Naive thymus-derived CD4-positive, alpha-beta T cell (primary cell): ENCODE measurements at regions not wholly inside any gene's neighbourhood (a gene's known extent, or its start where the extent isn't known, plus 50 kb on each side); places are given as distances from the start of the nearest gene placed in this dataset.

Source experiments
- ATAC-seq: fragments of 150-1000 bp; cut with Tn5 transposase; 2 replicates; pipeline ENCODE4 v1.10.0; 2021; ENCODE audit warnings: mild to moderate bottlenecking, moderate library complexity
- CTCF ChIA-PET: fragments of 350-600 bp; sonication (Branson Sonifier 250); formaldehyde crosslinking; loops from one replicate; lab custom pipeline; 2021; ENCODE audit warnings: antibody characterized with exemption; lab: Charles Lee
- POLR2A ChIA-PET: fragments of 350-600 bp; sonication (Branson Sonifier 250); formaldehyde crosslinking; loops from one replicate; lab custom pipeline; 2021; ENCODE audit warnings: antibody characterized with exemption, inconsistent platforms; lab: Charles Lee
- DNase-seq, 9 donors: peaks; one replicate each; pipeline versions ENCODE4 v3.0.0 to v3.0.0-alpha.2; 2020 to 2022; ENCODE audit warnings: mixed read lengths in 1 of 9
- H3K27ac ChIP-seq: one replicate; pipeline ENCODE4 v1.7.0; 2013; ENCODE audit warnings: mild to moderate bottlenecking, low read depth, low read length, moderate library complexity
- H3K27me3 ChIP-seq, 2 donors: one replicate each; pipeline ENCODE4 v1.7.0; 2013; ENCODE audit warnings: low read length in 2 of 2, mild to moderate bottlenecking in 2 of 2, moderate library complexity in 2 of 2; ENCODE audit not compliant: control insufficient read depth in 2 of 2, insufficient read depth in 2 of 2
- H3K36me3 ChIP-seq, 3 experiments: 1 replicate in 2 of 3; 2 replicates in 1 of 3; pipeline ENCODE4 v1.7.0; 2013; ENCODE audit warnings: low read length in 3 of 3, mild to moderate bottlenecking in 3 of 3, moderate library complexity in 1 of 3; ENCODE audit not compliant: insufficient read depth in 3 of 3, control insufficient read depth in 2 of 3
- H3K4me1 ChIP-seq, 2 donors: one replicate each; pipeline ENCODE4 v1.7.0; 2013; ENCODE audit warnings: low read length in 2 of 2, mild to moderate bottlenecking in 2 of 2, moderate library complexity in 1 of 2; ENCODE audit not compliant: control insufficient read depth in 2 of 2, insufficient read depth in 2 of 2
- H3K4me3 ChIP-seq: 2 replicates; pipeline ENCODE4 v1.7.0; 2013; ENCODE audit warnings: mild to moderate bottlenecking, low read length
- H3K9me3 ChIP-seq, 3 experiments: 1 replicate in 2 of 3; 2 replicates in 1 of 3; pipeline ENCODE4 v1.7.0; 2013; ENCODE audit warnings: low read length in 3 of 3; ENCODE audit not compliant: control insufficient read depth in 2 of 3
- H3K27ac Mint-ChIP-seq, 9 donors: one replicate each; pipeline ENCODE4 v1.8.0; 2020 to 2022; ENCODE audit warnings: mixed read lengths in 9 of 9, mild to moderate bottlenecking in 8 of 9, moderate library complexity in 5 of 9, inconsistent platforms in 2 of 9
- H3K27me3 Mint-ChIP-seq, 5 donors: one replicate each; pipeline ENCODE4 v1.8.0; 2021 to 2022; ENCODE audit warnings: mixed read lengths in 5 of 5, mild to moderate bottlenecking in 1 of 5
- H3K36me3 Mint-ChIP-seq, 5 donors: one replicate each; pipeline ENCODE4 v1.8.0; 2020 to 2022; ENCODE audit warnings: mixed read lengths in 5 of 5, mild to moderate bottlenecking in 3 of 5, inconsistent platforms in 1 of 5
- H3K4me1 Mint-ChIP-seq, 7 donors: one replicate each; pipeline ENCODE4 v1.8.0; 2020 to 2022; ENCODE audit warnings: mixed read lengths in 7 of 7, mild to moderate bottlenecking in 3 of 7, inconsistent platforms in 1 of 7
- H3K4me3 Mint-ChIP-seq, 10 donors: one replicate each; pipeline ENCODE4 v1.8.0; 2020 to 2022; ENCODE audit warnings: mild to moderate bottlenecking in 10 of 10, mixed read lengths in 10 of 10, moderate library complexity in 6 of 10, inconsistent platforms in 2 of 10
- H3K9me3 Mint-ChIP-seq, 11 donors: one replicate each; pipeline ENCODE4 v1.8.0; 2020 to 2022; ENCODE audit warnings: mixed read lengths in 11 of 11, mild to moderate bottlenecking in 4 of 11, inconsistent platforms in 1 of 11, moderate library complexity in 1 of 11
- intact Hi-C, 2 donors: fragments of 100-400 bp; cut with micrococcal nuclease; formaldehyde crosslinking; loops; one replicate each; pipeline ENCODE4 v1.15.1; 2023

GRCh38 chr9:99350461-99350860 is 128.4 kb downstream of the SEC61B start:
- Mint-ChIP-seq H3K36me3 (no peaks in the 10 kb centered on the region), H3K4me1 (peaks cover 0 to 3% (median 0%) of the 10 kb centered on the region in 7 donors), H3K27ac (no peak overlapping the region), H3K4me3 (no peak overlapping the region), H3K27me3 (peaks cover 0 to 15% (median 5%) of the 10 kb centered on the region in 5 donors), H3K9me3 (peaks cover 0 to 2% (median 0%) of the 10 kb centered on the region in 11 donors)
- POLR2A ChIA-PET, result no interaction called here
- DNase-seq, result no peak
- intact Hi-C loops, result no loop called here
- Histone ChIP-seq H3K27ac (no peak overlapping the region), H3K36me3 (no peaks in the 10 kb centered on the region), H3K27me3 (peaks cover 0 to 2% of the 10 kb centered on the region in 2 donors), H3K4me1 (no peaks in the 10 kb centered on the region), H3K4me3 (no peak overlapping the region), H3K9me3 (no peaks in the 10 kb centered on the region)
- CTCF ChIA-PET, result interaction anchor here (0.7 kb wide), 1 partner anchor 34 kb away, joined by 4 read pairs; no protein-coding TSS in a partner anchor
- ATAC-seq, result no peak

DNA sequence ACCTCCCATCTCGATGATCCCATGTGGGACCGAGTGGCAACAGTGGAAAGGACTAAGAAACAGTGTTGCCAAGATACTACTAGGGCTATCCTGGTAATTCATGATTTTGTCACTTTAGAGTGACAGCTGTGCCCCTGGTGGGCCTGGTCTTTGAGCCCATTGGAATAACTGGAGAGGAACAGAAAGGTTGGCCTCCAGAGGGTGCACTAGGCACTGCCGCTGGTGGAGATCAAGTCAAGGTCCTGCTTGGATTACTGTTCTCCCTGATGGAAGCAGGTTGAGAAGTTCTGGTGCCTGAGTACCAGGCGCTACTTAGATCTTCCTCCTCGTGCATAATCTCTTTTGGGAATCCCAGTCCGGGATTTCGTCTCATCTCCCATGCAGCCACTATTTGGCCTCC is 129.6 kb downstream of the SEC61B start:
- peaks cover 0 to 3% (median 0%) of the 10 kb centered on the region in 7 donors for H3K4me1 Mint-ChIP-seq
- H3K4me1 ChIP-seq, result no peaks in the 10 kb centered on the region
- POLR2A ChIA-PET, result no interaction called here
- H3K9me3 ChIP-seq, result no peaks in the 10 kb centered on the region
- H3K4me3 Mint-ChIP-seq, result no peak overlapping the region
- peaks cover 0 to 4% (median 0%) of the 10 kb centered on the region in 11 donors for H3K9me3 Mint-ChIP-seq
- no peak overlapping the region for H3K27ac ChIP-seq
- peaks cover 0 to 2% of the 10 kb centered on the region in 2 donors for H3K27me3 ChIP-seq
- no peak for DNase-seq
- H3K4me3 ChIP-seq, result no peak overlapping the region
- H3K36me3 Mint-ChIP-seq, result no peaks in the 10 kb centered on the region
- CTCF ChIA-PET, result no interaction called here
- no peaks in the 10 kb centered on the region for H3K36me3 ChIP-seq
- H3K27ac Mint-ChIP-seq, result no peak overlapping the region
- ATAC-seq, result no peak
- H3K27me3 Mint-ChIP-seq, result peaks cover 0 to 22% (median 6%) of the 10 kb centered on the region in 5 donors
- intact Hi-C loops, result no loop called here

- CTCF ChIA-PET, result no interaction called here
- H3K27ac Mint-ChIP-seq, result no peak overlapping the region
- Histone ChIP-seq H3K4me3 (no peak overlapping the region), H3K27ac (no peak overlapping the region), H3K27me3 (peaks cover 0 to 2% of the 10 kb centered on the region in 2 donors), H3K36me3 (no peaks in the 10 kb centered on the region), H3K9me3 (no peaks in the 10 kb centered on the region), H3K4me1 (no peaks in the 10 kb centered on the region)
- DNase-seq (no peak), ATAC-seq (no peak)
- intact Hi-C loops, result no loop called here
- H3K27me3 Mint-ChIP-seq, result peaks cover 0 to 16% (median 6%) of the 10 kb centered on the region in 5 donors
- peaks cover 0 to 3% (median 0%) of the 10 kb centered on the region in 7 donors for H3K4me1 Mint-ChIP-seq
- peaks cover 0 to 4% (median 0%) of the 10 kb centered on the region in 11 donors for H3K9me3 Mint-ChIP-seq
- POLR2A ChIA-PET, result no interaction called here
- no peaks in the 10 kb centered on the region for H3K36me3 Mint-ChIP-seq
- H3K4me3 Mint-ChIP-seq, result no peak overlapping the region
These were observed 130.7 kb downstream of the SEC61B start for GRCh38 chr9:99352826-99353225.

DNA sequence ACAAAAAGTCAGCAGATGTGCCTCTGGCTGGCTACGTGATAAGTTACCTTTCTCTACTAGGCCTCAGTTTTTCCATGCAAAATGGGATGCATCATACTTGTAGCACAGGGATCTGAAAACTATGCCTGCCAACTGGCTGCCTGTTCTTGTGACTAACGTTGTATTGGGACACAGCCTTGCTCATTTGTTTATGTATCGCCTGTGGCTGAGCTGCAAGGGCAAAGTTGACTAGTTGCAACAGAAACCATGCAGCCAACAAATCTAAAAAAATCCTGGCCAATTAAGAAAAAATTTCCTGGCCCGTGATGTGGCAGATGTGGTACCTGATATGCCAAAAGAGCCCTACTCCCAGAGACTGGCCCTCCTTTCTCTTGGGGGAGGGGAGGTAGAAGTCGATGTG is 131.3 kb downstream of the SEC61B start:
- Mint-ChIP-seq H3K27ac (no peak overlapping the region), H3K27me3 (peaks cover 0 to 13% (median 7%) of the 10 kb centered on the region in 5 donors), H3K4me3 (no peak overlapping the region), H3K9me3 (peaks cover 0 to 4% (median 0%) of the 10 kb centered on the region in 11 donors), H3K36me3 (no peaks in the 10 kb centered on the region), H3K4me1 (peaks cover 0 to 3% (median 0%) of the 10 kb centered on the region in 7 donors)
- intact Hi-C loops, result no loop called here
- Histone ChIP-seq H3K4me1 (no peaks in the 10 kb centered on the region), H3K4me3 (no peak overlapping the region), H3K9me3 (no peaks in the 10 kb centered on the region), H3K27me3 (peaks cover 0 to 5% of the 10 kb centered on the region in 2 donors), H3K27ac (no peak overlapping the region), H3K36me3 (no peaks in the 10 kb centered on the region)
- DNase-seq (no peak), ATAC-seq (no peak)
- CTCF ChIA-PET, result no interaction called here
- POLR2A ChIA-PET, result no interaction called here

DNA sequence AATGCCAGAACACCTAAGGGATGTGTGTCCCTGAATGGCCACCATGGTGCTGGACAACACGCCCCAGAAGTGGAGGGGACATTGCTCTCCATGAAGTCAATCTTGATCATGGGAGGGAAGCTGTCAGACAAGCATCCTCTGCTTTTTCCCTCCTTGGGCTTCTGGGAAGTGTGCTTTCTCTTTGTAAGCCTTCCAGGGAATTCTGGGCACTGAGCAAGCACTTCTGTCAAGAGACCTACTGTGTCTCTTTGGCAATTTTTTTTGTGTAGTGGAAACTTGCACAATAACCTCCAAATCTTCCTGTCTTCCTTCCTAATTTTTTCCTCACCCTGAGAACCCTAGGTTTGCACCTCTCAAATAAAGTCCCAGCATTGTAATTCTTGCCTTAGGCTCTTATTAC is 132.0 kb downstream of the SEC61B start:
- POLR2A ChIA-PET, result no interaction called here
- Mint-ChIP-seq H3K36me3 (no peaks in the 10 kb centered on the region), H3K27me3 (peaks cover 1 to 14% (median 10%) of the 10 kb centered on the region in 5 donors), H3K9me3 (peaks cover 0 to 4% (median 0%) of the 10 kb centered on the region in 11 donors), H3K4me3 (no peak overlapping the region), H3K4me1 (peaks cover 0 to 3% (median 0%) of the 10 kb centered on the region in 7 donors), H3K27ac (no peak overlapping the region)
- CTCF ChIA-PET, result no interaction called here
- no peaks in the 10 kb centered on the region for H3K9me3 ChIP-seq
- intact Hi-C loops, result no loop called here
- no peaks in the 10 kb centered on the region for H3K36me3 ChIP-seq
- DNase-seq (no peak), ATAC-seq (no peak)
- H3K27ac ChIP-seq, result no peak overlapping the region
- H3K4me3 ChIP-seq, result no peak overlapping the region
- no peaks in the 10 kb centered on the region for H3K4me1 ChIP-seq
- peaks cover 0 to 5% of the 10 kb centered on the region in 2 donors for H3K27me3 ChIP-seq

DNA sequence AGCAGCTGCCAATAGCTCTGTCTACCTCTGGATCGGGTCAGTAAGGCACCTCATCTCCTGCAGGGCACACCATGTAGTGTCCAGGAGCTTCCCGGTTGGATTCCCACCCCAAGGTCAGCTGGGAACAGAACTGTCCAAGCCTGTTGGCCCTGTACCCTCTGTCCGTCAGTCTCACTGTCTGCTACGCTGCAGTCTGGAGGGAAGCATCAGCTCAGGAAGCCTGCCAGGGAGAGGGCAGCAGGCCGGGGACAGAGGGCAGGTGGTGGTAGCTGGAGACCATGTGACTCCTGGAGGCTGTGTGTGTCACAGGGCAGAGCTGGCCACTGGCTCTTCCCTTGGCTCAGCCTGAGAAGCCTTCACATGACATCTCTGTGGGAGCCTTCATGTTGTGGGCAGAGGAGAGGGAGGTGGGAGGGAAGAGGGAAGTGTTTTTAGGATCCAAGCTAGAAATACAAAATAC is 134.5 kb downstream of the SEC61B start:
- peaks cover 0 to 4% (median 0%) of the 10 kb centered on the region in 11 donors for H3K9me3 Mint-ChIP-seq
- POLR2A ChIA-PET, result no interaction called here
- H3K4me1 ChIP-seq, result no peaks in the 10 kb centered on the region
- H3K27ac Mint-ChIP-seq, result no peak overlapping the region
- H3K27me3 ChIP-seq, result peaks cover 0 to 5% of the 10 kb centered on the region in 2 donors
- H3K9me3 ChIP-seq, result no peaks in the 10 kb centered on the region
- no peak for DNase-seq
- intact Hi-C loops, result no loop called here
- no peak overlapping the region for H3K4me3 Mint-ChIP-seq
- no peak for ATAC-seq
- H3K27ac ChIP-seq, result no peak overlapping the region
- no peaks in the 10 kb centered on the region for H3K36me3 ChIP-seq
- CTCF ChIA-PET, result no interaction called here
- H3K36me3 Mint-ChIP-seq, result no peaks in the 10 kb centered on the region
- no peak overlapping the region for H3K4me3 ChIP-seq
- peaks cover 24 to 37% (median 28%) of the 10 kb centered on the region in 5 donors for H3K27me3 Mint-ChIP-seq
- H3K4me1 Mint-ChIP-seq, result no peaks in the 10 kb centered on the region

GRCh38 chr9:99357575-99357974 is 135.5 kb downstream of the SEC61B start:
- ATAC-seq (no peak), DNase-seq (no peak)
- H3K4me1 ChIP-seq, result no peaks in the 10 kb centered on the region
- Mint-ChIP-seq H3K4me3 (no peak overlapping the region), H3K9me3 (peaks cover 0 to 4% (median 0%) of the 10 kb centered on the region in 11 donors), H3K27me3 (peaks cover 24 to 42% (median 32%) of the 10 kb centered on the region in 5 donors), H3K4me1 (peaks cover 0 to 6% (median 0%) of the 10 kb centered on the region in 7 donors), H3K36me3 (no peaks in the 10 kb centered on the region), H3K27ac (no peak overlapping the region)
- no peak overlapping the region for H3K4me3 ChIP-seq
- ChIA-PET POLR2A (no interaction called here), CTCF (no interaction called here)
- no peaks in the 10 kb centered on the region for H3K36me3 ChIP-seq
- peaks cover 0 to 5% of the 10 kb centered on the region in 2 donors for H3K27me3 ChIP-seq
- no peaks in the 10 kb centered on the region for H3K9me3 ChIP-seq
- intact Hi-C loops, result no loop called here
- no peak overlapping the region for H3K27ac ChIP-seq
